IPS DF 4.7 (cell line): ENCODE measurements at regions not wholly inside any gene's neighbourhood (a gene's known extent, or its start where the extent isn't known, plus 50 kb on each side); places are given as distances from the start of the nearest gene placed in this dataset.

Experiments
- DNase-seq: peaks from one replicate; pipeline ENCODE4 v3.0.0-alpha.2; 2013; ENCODE audit warnings: low spot score; ENCODE audit errors: extremely low read depth

- DNase-seq, result no peak
These were observed 83.3 kb downstream of the EDEM1 start for GRCh38 chr3:5270666-5271371.

DNA sequence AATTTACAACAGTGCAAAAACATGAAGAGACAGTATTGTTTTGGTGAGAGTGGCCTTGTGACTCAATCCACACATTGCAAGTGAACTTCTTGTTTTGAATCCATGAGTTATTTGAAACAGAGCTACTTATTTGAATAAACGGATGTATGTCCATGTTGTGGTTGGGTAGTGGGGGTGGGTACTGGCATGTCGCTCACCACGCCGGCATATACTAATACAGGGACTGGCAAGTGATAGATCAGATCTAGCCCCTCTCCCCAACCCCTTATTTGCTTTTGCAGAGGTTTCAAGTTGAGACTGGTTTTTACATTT is 83.8 kb downstream of the EDEM1 start:
- DNase-seq, result no peak

DNA sequence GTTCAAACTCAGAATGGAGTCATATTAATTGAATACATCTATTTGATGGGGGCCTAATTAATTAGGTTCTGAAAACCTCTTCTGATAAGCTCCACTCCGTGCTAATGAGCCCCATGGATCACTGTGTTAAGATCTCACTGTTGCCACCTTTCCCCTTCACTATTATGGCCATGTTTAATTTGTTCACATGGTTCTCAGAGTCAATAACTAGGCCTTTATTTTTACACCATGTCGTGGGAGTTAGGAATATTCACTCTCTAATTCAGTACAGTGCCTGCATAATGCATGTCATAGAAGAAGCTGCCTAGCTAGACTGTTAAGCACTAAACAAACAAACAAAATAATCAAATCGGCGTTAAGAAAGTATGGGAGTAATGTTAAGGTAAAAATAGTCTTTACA is 84.9 kb downstream of the EDEM1 start:
- no peak for DNase-seq

GRCh38 chr3:5274091-5274490 is 86.6 kb downstream of the EDEM1 start:
- DNase-seq, result no peak

GRCh38 chr3:5275529-5275928 is 88.0 kb downstream of the EDEM1 start:
- DNase-seq, result no peak

DNA sequence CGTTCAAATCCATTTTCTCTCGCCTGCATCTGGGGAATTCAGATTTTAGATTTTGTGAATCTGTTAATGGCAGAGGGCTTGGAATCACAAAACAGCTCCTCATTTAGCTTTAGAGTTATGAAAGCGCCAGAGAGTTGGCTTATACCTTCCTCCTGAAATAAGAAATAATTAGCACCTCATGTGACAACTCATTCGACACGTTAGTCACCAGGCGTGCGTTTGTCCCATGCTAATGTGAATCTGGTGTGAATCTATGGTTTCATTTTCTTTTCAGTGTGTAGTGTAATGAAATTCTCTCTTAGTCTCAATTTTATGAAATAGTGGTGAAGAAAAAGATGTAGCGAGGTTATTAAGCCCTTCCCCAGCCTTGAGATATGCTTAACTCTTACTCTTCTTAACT is 89.4 kb downstream of the EDEM1 start:
- DNase-seq, result no peak

- DNase-seq, result no peak
These were observed 90.2 kb downstream of the EDEM1 start for GRCh38 chr3:5277612-5278236.

DNA sequence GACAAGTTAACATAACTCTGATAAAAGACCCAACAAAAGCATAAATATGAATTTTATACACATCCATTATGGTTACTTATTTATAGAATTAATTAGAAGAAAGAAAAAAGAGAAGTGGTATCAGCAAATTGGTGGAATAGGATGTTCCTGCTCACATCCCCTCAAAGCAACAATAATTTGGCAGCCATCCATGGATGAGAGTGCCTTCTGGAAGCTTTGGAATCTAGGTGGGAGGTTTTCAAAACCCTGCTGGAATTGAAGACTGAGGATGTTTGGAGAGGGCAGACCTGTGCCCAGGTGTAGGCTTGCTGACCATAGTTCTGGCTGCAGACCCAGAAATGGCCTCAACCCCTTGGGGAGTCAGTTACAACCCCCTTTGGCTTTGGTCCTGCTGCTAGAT is 91.2 kb downstream of the EDEM1 start:
- no peak for DNase-seq

DNA sequence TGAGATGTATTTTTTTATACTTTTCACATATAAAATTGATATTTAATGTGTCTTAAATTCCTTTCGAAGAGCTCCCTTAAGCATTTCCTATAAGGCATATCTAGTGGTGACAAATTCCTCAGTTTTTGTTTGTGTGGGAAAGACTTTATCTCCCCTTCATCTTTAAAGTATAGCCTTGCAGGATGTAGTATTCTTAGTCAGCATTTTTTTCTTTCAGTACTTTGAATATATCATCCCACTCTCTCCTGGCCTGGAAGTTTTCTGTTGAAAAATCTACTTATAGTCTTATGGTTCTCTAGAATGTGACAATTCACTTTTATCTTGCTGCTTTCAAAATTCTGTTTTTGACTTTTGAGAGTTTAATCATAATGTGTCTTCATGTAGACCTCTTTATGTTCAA is 95.2 kb downstream of the EDEM1 start:
- no peak for DNase-seq

GRCh38 chr3:5285439-5285838 is 97.9 kb downstream of the EDEM1 start:
- DNase-seq, result no peak

DNA sequence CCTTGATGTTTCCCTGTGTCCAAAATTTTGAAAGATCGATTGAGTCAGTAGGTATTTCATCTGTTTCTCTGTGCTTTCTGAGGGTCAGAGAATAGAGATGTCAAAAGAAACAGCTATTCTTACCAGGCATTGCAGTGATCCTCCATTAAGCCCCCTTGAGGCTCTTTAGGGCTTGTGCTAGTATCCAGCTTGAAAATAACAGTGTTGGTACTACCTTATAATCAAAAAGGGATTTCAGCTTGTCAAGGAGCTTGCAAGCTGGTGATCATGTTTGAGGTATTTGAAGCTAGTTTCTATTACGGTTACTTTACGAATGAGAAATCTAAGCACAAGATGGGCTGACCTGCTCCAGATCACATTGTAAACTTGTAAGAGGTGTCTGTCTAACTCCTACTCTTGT is 103.4 kb downstream of the EDEM1 start:
- DNase-seq, result no peak

- no peak for DNase-seq
These were observed 105.0 kb downstream of the EDEM1 start for GRCh38 chr3:5292512-5292911.

DNA sequence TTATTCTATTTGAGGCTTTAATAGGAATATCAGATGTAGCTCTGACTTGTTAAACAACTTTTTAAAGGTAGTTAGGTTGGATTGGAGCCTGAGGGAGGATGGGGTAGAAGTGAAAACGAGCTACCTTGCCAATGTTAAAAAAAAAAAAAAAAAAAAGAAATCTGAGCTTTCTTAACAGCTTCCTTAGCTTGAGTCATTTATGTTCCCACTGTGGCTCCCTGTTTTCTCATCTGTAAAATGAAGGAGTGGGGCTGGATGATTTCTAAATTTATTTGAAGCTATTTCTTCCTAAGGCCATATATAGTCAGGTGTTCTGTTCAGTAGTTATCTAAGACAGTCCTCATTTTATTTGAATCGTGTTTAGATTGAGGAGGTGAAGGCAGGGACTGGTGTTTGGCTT is 105.7 kb downstream of the EDEM1 start:
- no peak for DNase-seq

DNA sequence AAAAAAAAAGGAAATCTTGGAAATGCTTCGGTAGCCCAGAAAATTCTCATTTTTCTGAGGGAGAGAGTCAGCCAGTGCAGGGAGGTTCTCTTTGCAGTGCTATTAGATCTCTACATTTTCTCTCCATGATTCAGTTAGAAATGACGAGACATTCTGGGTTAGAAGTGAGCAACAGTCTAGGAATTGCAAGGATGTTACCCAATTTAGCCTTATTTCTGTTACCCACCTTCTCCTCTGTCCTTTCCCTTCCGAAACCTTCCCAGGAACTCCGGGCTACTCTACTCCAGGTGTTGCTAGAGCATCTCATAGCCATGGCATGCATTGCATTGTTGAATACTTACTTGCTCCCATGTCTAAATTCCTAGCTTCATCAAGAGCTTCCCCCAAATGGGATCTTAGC is 106.8 kb downstream of the EDEM1 start:
- no peak for DNase-seq

DNA sequence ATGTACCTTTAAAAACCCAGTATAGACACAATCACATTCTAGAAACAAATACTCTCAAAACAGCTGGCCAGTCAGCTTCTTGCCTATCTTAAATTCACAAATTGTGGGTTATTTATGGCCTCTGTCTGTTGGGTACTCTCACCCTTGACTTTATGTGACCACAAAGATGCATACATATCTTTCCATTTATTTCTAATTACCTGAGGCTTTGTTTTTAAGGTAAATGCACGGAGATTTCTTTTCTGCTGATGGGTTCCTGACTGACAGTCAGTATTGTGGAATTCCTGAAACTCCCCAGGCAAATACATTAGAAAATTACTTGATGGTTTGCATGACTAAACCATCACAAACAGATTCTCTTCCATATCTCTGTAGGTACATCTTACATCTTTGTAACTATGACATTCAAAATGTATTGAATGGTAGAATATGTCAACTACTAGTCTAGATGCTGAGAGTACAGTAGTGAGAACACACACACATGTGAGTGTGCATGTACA is 107.7 kb downstream of the EDEM1 start:
- no peak for DNase-seq

DNA sequence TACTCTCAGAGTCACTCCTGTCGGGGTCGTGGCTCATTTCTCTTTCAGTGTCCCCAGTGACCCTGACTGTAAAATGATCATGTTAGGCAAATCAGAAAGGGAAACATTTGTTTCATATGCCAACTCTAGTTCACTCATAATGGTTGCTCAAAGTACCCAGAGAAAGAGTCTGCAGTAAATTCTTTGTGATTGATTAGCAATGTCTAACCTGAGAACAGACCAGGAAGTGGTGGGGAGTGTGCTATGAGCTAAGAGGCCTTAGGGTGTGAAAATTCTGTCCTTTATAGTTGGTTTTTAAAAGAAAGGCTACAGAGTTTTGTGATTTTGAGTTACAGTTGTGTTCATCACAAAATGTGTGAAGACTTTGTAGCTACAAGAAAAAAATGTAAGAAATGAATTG is 108.9 kb downstream of the EDEM1 start:
- no peak for DNase-seq

- no peak for DNase-seq
These were observed 110.4 kb downstream of the EDEM1 start for GRCh38 chr3:5297895-5298294.

DNA sequence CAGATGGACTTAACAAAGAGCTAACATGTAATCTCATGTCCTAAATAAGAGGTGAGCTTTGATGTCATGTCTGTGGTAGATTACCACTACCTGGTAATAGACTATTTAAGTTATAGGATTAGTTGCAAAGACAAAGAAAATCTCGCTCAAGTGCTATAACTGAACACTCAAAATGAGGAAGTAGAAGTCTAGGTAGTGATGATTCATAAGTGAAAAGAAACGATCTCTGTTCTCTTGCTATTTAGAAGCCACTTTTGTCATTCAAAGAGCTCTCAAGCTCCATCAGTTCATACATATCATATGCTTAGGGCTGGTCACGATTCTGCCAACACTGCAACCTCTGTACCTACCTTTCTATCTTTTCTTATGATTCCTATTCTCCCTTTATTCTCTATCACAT is 110.9 kb downstream of the EDEM1 start:
- DNase-seq, result no peak

DNA sequence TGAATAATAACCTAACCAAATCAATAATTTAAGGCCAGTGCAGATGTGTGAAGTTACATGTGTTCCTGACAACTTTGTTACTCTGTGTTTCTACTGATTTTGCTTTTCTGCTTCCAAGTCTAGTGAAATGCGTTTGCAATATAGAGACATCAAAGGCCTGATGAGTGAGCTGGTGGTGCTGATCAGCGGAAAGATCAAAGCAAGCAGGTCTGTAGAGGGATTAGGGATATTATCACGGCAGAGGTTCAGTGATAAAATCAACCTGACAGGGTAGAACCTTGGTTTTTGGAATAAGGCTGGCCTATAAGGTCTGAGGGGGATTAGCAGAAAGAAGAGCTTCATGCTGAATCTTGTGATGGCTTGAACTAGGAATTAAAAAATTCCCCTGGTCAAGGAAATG is 111.7 kb downstream of the EDEM1 start:
- DNase-seq, result no peak

- DNase-seq, result no peak
These were observed 113.1 kb downstream of the EDEM1 start for GRCh38 chr3:5300638-5301037.

DNA sequence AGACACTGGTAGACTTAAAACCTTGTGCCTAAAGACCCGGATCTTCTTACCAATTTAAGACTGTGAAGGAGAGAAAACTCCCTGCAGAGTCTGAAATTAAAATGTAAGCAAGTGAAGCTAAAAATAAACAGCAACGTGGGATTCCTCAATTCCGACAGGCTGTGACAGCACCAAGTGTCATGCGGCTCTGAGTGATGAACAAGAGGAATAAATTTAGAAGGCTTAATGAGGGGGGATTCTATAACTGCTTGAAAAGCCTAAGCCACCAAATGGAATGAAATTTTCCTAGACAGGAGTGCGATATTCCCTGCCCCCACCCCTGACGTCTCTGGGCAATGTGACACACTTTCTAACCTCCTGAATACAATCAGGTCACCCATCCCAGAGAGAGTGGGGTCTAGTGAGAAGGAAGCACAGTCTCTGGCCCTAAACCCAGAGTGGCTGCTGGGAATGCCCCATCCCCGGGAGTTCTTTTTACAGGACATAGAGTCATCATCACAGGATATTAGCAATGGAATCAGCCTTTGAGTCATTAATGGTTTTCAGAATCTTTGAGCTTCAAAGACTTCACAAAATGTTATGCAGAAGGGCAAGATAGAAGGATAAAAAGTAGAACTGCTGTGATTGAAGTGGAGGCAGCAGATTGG is 114.3 kb downstream of the EDEM1 start:
- DNase-seq, result no peak

- no peak for DNase-seq
These were observed 115.2 kb downstream of the EDEM1 start for GRCh38 chr3:5302661-5303060.

- DNase-seq, result no peak
These were observed 116.7 kb downstream of the EDEM1 start for GRCh38 chr3:5304188-5304587.
